ENCODE measurements at regions not wholly inside any gene's neighbourhood (a gene's known extent, or its start where the extent isn't known, plus 50 kb on each side); places are given as distances from the start of the nearest gene placed in this dataset.
A peak's percentile ranks its signal among the peaks of the same experiment; 100 is the strongest.

DNA sequence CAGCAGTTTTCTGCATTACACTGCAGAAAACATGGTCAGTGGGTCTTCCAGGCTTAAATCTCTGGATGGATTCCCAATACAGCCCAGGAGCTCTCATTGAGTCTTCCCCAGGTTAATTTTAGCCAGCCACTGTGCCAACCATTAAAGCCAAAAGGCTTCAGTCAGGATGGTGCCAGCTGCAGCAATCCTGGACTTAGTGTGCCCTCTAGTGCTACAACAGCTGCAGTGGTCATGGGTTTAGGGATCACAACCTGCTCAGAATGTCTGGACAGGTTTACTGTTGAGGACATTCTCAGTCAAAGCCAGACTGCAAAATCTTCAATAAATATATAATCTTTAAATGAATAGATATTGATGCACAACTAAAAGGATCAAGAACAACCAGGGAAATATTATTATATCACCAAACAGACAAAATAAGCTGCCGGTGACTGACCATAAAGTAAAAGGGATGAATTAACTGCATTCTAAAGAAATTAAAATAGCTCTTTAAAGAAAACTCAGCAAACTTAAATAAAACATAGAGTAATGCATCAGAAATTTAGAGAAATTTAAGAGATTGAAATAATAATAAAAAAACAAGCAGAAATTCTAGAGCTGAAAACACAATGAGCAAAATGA is 639.9 kb downstream of the SPOCK3 start:
- intact Hi-C loops (cut with micrococcal nuclease; ENCODE audit: unreplicated experiment): loop anchor here (1.0 to 10.0 kb wide), 5 partner anchors 270 to 1102 kb away; no protein-coding TSS in a partner anchor
- no TSS peak for BruUV-seq (replicated peaks)
- Mint-ChIP-seq H3K36me3 (ENCODE audit: insufficient read depth, unreplicated experiment) (no peaks in the 10 kb centered on the region), H3K4me1 (ENCODE audit: low read depth, unreplicated experiment) (no peaks in the 10 kb centered on the region), H3K4me3 (ENCODE audit: low read depth, unreplicated experiment) (no peak overlapping the region), H3K27ac (ENCODE audit: unreplicated experiment) (no peak overlapping the region), H3K9me3 (ENCODE audit: low read depth, unreplicated experiment) (no peaks in the 10 kb centered on the region), H3K27me3 (ENCODE audit: unreplicated experiment) (no peaks in the 10 kb centered on the region)
- peak; percentile 41 for DNase-seq
- TF ChIP-seq, protein P1, sequence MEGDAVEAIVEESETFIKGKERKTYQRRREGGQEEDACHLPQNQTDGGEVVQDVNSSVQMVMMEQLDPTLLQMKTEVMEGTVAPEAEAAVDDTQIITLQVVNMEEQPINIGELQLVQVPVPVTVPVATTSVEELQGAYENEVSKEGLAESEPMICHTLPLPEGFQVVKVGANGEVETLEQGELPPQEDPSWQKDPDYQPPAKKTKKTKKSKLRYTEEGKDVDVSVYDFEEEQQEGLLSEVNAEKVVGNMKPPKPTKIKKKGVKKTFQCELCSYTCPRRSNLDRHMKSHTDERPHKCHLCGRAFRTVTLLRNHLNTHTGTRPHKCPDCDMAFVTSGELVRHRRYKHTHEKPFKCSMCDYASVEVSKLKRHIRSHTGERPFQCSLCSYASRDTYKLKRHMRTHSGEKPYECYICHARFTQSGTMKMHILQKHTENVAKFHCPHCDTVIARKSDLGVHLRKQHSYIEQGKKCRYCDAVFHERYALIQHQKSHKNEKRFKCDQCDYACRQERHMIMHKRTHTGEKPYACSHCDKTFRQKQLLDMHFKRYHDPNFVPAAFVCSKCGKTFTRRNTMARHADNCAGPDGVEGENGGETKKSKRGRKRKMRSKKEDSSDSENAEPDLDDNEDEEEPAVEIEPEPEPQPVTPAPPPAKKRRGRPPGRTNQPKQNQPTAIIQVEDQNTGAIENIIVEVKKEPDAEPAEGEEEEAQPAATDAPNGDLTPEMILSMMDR (IDR thresholded peaks at IDR 0.05; ENCODE audit: unreplicated experiment): peak; percentile 53
- CTCF ChIA-PET: interaction anchor here (0.7 to 1.3 kb wide), 2 partner anchors 281 to 429 kb away, joined by 4 to 12 read pairs; no protein-coding TSS in a partner anchor

DNA sequence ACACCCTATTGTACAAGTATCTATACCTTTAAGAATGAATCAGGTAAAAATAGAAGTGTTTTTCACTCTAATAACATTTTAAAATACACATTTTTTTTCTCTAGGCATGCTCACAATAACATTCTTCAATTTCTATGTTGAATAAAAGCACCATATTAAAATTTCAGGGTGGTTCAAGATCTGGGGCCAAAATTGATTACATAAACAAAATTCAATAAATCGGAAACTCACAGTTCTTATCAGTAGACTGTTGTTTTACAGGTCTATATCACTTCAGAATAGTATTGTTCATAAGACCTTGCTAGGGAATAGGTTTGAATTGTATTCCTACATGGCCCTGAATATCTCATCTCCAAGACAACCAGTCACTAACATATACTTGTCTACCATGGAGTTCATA is 634.0 kb downstream of the SPOCK3 start:
- intact Hi-C loops (cut with micrococcal nuclease; ENCODE audit: unreplicated experiment): no loop called here
- no peak overlapping the region for H3K4me3 Mint-ChIP-seq (ENCODE audit: low read depth, unreplicated experiment)
- H3K36me3 Mint-ChIP-seq (ENCODE audit: insufficient read depth, unreplicated experiment): no peaks in the 10 kb centered on the region
- BruUV-seq (replicated peaks): no TSS peak
- CTCF ChIA-PET: no interaction called here
- TF ChIP-seq, protein P1 (IDR thresholded peaks at IDR 0.05; ENCODE audit: unreplicated experiment): no peak
- no peaks in the 10 kb centered on the region for H3K4me1 Mint-ChIP-seq (ENCODE audit: low read depth, unreplicated experiment)
- no peaks in the 10 kb centered on the region for H3K9me3 Mint-ChIP-seq (ENCODE audit: low read depth, unreplicated experiment)
- H3K27ac Mint-ChIP-seq (ENCODE audit: unreplicated experiment): no peak overlapping the region
- no peaks in the 10 kb centered on the region for H3K27me3 Mint-ChIP-seq (ENCODE audit: unreplicated experiment)
- no peak for DNase-seq

DNA sequence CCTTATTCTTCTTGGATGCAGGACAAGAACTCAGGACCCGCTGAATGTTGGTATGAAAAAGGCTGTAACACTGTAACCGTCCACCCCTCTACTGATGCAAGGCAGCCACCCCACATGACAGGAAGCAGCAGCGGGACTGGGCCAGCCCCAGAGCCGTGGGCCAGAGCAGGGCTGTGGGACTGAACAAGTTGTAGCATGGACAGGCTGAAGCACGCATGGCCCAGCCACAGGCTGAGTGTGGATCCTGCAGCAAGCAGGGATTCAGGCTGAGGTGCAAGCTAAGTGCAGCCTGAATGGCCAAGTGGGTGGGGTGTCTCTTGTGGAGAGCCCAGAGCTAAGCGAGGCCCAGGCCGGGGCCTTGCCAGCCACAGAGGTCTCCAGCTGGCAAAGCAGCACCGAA is 632.2 kb downstream of the SPOCK3 start:
- TF ChIP-seq, protein P1 (IDR thresholded peaks at IDR 0.05; ENCODE audit: unreplicated experiment): no peak
- no peaks in the 10 kb centered on the region for H3K9me3 Mint-ChIP-seq (ENCODE audit: low read depth, unreplicated experiment)

GRCh38 chr4:166622425-166622977 is 611.8 kb downstream of the SPOCK3 start:
- Mint-ChIP-seq H3K27me3 (ENCODE audit: unreplicated experiment) (no peaks in the 10 kb centered on the region), H3K4me3 (ENCODE audit: low read depth, unreplicated experiment) (peak overlapping the region; percentile 46), H3K27ac (ENCODE audit: unreplicated experiment) (no peak overlapping the region), H3K9me3 (ENCODE audit: low read depth, unreplicated experiment) (no peaks in the 10 kb centered on the region), H3K36me3 (ENCODE audit: insufficient read depth, unreplicated experiment) (no peaks in the 10 kb centered on the region), H3K4me1 (ENCODE audit: low read depth, unreplicated experiment) (peaks cover 11% of the 10 kb centered on the region)
- no TSS peak for BruUV-seq (replicated peaks)
- CTCF ChIA-PET: interaction anchor here (0.6 kb wide), 1 partner anchor 14 kb away, joined by 3 read pairs; no protein-coding TSS in a partner anchor
- peak; percentile 1 for DNase-seq
- TF ChIP-seq, protein P1 (IDR thresholded peaks at IDR 0.05; ENCODE audit: unreplicated experiment): no peak
- intact Hi-C loops (cut with micrococcal nuclease; ENCODE audit: unreplicated experiment): no loop called here

More for the DNA sequence above, 632.2 kb downstream of the SPOCK3 start:
- no peak overlapping the region for H3K4me3 Mint-ChIP-seq (ENCODE audit: low read depth, unreplicated experiment)
- CTCF ChIA-PET: no interaction called here
- no peaks in the 10 kb centered on the region for H3K36me3 Mint-ChIP-seq (ENCODE audit: insufficient read depth, unreplicated experiment)
- intact Hi-C loops (cut with micrococcal nuclease; ENCODE audit: unreplicated experiment): no loop called here
- H3K27ac Mint-ChIP-seq (ENCODE audit: unreplicated experiment): no peak overlapping the region
- no TSS peak for BruUV-seq (replicated peaks)
- H3K27me3 Mint-ChIP-seq (ENCODE audit: unreplicated experiment): no peaks in the 10 kb centered on the region
- no peaks in the 10 kb centered on the region for H3K4me1 Mint-ChIP-seq (ENCODE audit: low read depth, unreplicated experiment)
- no peak for DNase-seq

All from Calu3 (cell line).